ENCODE measurements at regions not wholly inside any gene's neighbourhood (a gene's known extent, or its start where the extent isn't known, plus 50 kb on each side); places are given as distances from the start of the nearest gene placed in this dataset.

GRCh38 chr1:229190057-229190575, 80.8 kb upstream of the RAB4A start:
- TF ChIP-seq POLR2AphosphoS5 (IDR thresholded peaks at IDR 0.05) (no peak), CTCF (IDR thresholded peaks at IDR 0.05) (no peak), POLR2A (IDR thresholded peaks at IDR 0.05) (no peak)

Measured in breast epithelium (tissue), 3 donors.